Upper lobe of left lung (tissue), 4 donors: ENCODE measurements at regions not wholly inside any gene's neighbourhood (a gene's known extent, or its start where the extent isn't known, plus 50 kb on each side); places are given as distances from the start of the nearest gene placed in this dataset.

ENCODE experiments used
- POLR2A ChIP-seq, 4 donors: fragments of 450-650 bp; IDR thresholded peaks; one replicate each; pipeline ENCODE4 v1.5.1; 2016 to 2017; ENCODE audit warnings: antibody characterized with exemption in 4 of 4, mild to moderate bottlenecking in 2 of 4
- TF ChIP-seq, protein P1 (sequence below), 6 experiments: fragments of 450-650 bp in 4 of 6; fragments of 200-600 bp in 2 of 6; sonication (generic) in 2 of 6; IDR thresholded peaks; one replicate each; pipeline ENCODE4 v1.5.1; 2016 to 2019; ENCODE audit warnings: antibody characterized with exemption in 6 of 6

DNA sequence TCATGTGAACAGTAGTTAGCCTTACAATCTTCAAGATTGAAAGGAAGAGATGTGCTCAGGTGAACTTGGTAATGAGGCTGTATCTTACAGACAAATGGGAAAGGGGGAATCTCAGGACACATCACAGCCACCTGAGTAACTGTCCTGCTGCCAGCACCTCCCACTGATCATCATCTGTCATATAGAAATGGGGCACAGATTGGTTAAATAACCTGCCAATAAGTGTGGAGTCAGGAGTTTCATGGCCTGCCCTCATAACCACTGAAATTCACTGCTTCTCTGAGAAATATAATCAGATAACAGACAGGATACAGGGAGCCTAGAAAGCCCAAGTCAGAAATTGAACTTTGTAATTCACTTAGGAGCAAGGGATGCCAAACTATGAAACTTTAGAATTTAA lies 64.9 kb upstream of the TAS2R16 start:
- TF ChIP-seq, protein P1, sequence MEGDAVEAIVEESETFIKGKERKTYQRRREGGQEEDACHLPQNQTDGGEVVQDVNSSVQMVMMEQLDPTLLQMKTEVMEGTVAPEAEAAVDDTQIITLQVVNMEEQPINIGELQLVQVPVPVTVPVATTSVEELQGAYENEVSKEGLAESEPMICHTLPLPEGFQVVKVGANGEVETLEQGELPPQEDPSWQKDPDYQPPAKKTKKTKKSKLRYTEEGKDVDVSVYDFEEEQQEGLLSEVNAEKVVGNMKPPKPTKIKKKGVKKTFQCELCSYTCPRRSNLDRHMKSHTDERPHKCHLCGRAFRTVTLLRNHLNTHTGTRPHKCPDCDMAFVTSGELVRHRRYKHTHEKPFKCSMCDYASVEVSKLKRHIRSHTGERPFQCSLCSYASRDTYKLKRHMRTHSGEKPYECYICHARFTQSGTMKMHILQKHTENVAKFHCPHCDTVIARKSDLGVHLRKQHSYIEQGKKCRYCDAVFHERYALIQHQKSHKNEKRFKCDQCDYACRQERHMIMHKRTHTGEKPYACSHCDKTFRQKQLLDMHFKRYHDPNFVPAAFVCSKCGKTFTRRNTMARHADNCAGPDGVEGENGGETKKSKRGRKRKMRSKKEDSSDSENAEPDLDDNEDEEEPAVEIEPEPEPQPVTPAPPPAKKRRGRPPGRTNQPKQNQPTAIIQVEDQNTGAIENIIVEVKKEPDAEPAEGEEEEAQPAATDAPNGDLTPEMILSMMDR (IDR thresholded peaks at IDR 0.05) = no peak
- no peak for TF ChIP-seq POLR2A (IDR thresholded peaks at IDR 0.05)
